Type B pancreatic cell (in vitro differentiated cells): ENCODE measurements at regions not wholly inside any gene's neighbourhood (a gene's known extent, or its start where the extent isn't known, plus 50 kb on each side); places are given as distances from the start of the nearest gene placed in this dataset.
"Not testable (repeated sequence)": the region's sequence is repeated elsewhere in the genome, so short reads cannot be mapped to it uniquely, and the experiment has no call there.

Experiments used
- DNase-seq: peaks from one replicate; pipeline ENCODE4 v3.0.0; 2021; ENCODE audit warnings: mixed read lengths; ENCODE audit not compliant: unreplicated experiment; ENCODE audit errors: extremely low spot score
- H3K27ac Mint-ChIP-seq: 2 replicates; pipeline ENCODE4 v1.8.0; 2021; ENCODE audit warnings: mild to moderate bottlenecking, mixed read lengths
- H3K27me3 Mint-ChIP-seq: 2 replicates; pipeline ENCODE4 v1.8.0; 2021; ENCODE audit warnings: mixed read lengths
- H3K36me3 Mint-ChIP-seq: 2 replicates; pipeline ENCODE4 v1.8.0; 2021; ENCODE audit warnings: mixed read lengths
- H3K4me1 Mint-ChIP-seq: one replicate; pipeline ENCODE4 v1.8.0; 2021; ENCODE audit warnings: mixed read lengths; ENCODE audit not compliant: unreplicated experiment
- H3K4me3 Mint-ChIP-seq: 2 replicates; pipeline ENCODE4 v1.8.0; 2021; ENCODE audit warnings: mild to moderate bottlenecking, mixed read lengths
- H3K9me3 Mint-ChIP-seq: 2 replicates; pipeline ENCODE4 v1.8.0; 2021; ENCODE audit warnings: mixed read lengths
- TF ChIP-seq, protein P1 (sequence below): fragments of 200-600 bp; sonication (generic); conservative IDR thresholded peaks from 2 replicates; pipeline ENCODE4 v1.5.0; 2021; ENCODE audit warnings: antibody characterized with exemption, mild to moderate bottlenecking

DNA sequence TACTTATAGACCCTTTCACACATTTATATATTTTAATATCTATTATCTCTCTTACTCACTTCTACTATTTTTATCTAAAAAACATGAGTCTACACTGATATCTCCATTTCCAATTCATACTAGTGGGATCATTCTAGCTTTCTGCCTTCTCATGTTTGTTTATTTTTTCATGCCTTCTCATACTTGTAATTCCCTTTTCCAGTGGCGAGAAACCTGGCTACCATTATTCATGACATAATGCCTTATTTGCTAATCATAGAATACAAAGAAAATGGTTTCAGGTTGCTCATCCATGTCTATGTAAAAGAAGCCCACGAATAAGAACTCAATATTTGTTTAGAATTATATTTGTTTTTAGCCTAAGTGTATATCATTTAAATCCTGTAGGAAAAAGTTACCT, 232.7 kb upstream of the ACTBL2 start:
- no peaks in the 10 kb centered on the region for H3K9me3 Mint-ChIP-seq
- H3K27ac Mint-ChIP-seq, result no peak overlapping the region
- H3K36me3 Mint-ChIP-seq, result no peaks in the 10 kb centered on the region
- no peak for DNase-seq
- no peak overlapping the region for H3K4me3 Mint-ChIP-seq
- no peaks in the 10 kb centered on the region for H3K27me3 Mint-ChIP-seq
- TF ChIP-seq, protein P1, sequence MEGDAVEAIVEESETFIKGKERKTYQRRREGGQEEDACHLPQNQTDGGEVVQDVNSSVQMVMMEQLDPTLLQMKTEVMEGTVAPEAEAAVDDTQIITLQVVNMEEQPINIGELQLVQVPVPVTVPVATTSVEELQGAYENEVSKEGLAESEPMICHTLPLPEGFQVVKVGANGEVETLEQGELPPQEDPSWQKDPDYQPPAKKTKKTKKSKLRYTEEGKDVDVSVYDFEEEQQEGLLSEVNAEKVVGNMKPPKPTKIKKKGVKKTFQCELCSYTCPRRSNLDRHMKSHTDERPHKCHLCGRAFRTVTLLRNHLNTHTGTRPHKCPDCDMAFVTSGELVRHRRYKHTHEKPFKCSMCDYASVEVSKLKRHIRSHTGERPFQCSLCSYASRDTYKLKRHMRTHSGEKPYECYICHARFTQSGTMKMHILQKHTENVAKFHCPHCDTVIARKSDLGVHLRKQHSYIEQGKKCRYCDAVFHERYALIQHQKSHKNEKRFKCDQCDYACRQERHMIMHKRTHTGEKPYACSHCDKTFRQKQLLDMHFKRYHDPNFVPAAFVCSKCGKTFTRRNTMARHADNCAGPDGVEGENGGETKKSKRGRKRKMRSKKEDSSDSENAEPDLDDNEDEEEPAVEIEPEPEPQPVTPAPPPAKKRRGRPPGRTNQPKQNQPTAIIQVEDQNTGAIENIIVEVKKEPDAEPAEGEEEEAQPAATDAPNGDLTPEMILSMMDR, result no peak
- H3K4me1 Mint-ChIP-seq, result no peaks in the 10 kb centered on the region

DNA sequence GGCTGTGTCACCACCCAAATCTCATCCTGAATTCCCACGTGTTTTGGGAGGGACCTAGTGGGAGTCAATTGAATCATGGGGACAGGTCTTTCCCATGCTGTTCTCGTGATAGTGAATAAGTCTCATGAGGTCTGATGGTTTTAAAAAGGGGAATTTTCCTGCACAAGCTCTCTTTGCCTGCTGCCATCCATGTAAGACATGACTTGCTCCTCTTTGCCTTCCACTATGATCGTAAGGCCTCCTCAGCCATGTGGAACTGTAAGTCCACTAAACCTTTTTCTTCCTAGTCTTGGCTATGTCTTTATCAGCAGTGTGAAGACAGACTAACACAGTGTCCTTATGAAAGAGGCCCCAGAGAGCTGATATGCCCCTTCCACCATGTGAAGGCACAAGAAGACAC, 230.9 kb upstream of the ACTBL2 start:
- not testable (repeated sequence) for H3K36me3 Mint-ChIP-seq, DNase-seq, H3K4me3 Mint-ChIP-seq, H3K27ac Mint-ChIP-seq, H3K9me3 Mint-ChIP-seq, H3K4me1 Mint-ChIP-seq, H3K27me3 Mint-ChIP-seq

DNA sequence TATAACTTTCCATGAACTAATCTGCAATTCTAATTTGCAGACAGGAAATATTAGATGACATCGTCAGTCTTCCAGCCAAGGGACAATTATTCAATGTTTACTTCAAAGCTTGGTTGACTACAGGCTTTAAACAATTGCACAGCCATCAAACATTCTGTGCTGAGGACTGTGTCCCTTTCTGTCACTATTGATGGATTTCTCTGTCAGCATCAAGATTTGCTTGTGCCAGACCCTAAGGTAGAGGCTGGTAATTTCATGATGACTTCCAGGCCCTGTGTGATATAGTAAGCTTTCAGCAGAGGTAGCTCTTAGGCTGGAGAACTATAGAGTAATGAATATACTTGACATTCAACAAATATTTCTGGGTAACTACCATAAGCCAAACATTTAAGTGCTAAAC, 229.3 kb upstream of the ACTBL2 start:
- no peak for DNase-seq
- H3K4me3 Mint-ChIP-seq, result no peak overlapping the region
- peaks cover 5% of the 10 kb centered on the region for H3K9me3 Mint-ChIP-seq
- H3K4me1 Mint-ChIP-seq, result no peaks in the 10 kb centered on the region
- no peak overlapping the region for H3K27ac Mint-ChIP-seq
- TF ChIP-seq, protein P1, result no peak
- no peaks in the 10 kb centered on the region for H3K36me3 Mint-ChIP-seq
- no peaks in the 10 kb centered on the region for H3K27me3 Mint-ChIP-seq

DNA sequence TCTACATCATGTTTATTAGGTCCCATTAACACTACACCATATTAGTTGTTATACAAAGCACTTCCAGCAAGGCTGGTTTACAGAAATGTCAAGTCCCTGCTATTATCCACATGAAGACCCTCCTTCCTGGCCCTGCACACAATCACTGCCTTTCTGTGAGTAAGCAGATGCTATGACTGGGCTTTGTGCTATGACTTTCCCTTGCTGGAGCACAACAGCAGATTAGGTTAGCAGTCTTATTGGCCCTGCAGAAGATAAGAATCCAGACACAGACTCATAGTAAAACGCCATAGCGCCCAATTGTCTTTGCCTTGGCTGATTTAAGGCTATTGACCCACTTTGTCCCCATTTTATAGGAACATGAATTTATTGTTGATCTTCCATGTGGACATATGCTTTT, 228.9 kb upstream of the ACTBL2 start:
- H3K4me3 Mint-ChIP-seq, result no peak overlapping the region
- H3K27ac Mint-ChIP-seq, result no peak overlapping the region
- no peaks in the 10 kb centered on the region for H3K4me1 Mint-ChIP-seq
- no peak for DNase-seq
- H3K36me3 Mint-ChIP-seq, result no peaks in the 10 kb centered on the region
- peaks cover 5% of the 10 kb centered on the region for H3K9me3 Mint-ChIP-seq
- TF ChIP-seq, protein P1, result no peak
- H3K27me3 Mint-ChIP-seq, result no peaks in the 10 kb centered on the region

DNA sequence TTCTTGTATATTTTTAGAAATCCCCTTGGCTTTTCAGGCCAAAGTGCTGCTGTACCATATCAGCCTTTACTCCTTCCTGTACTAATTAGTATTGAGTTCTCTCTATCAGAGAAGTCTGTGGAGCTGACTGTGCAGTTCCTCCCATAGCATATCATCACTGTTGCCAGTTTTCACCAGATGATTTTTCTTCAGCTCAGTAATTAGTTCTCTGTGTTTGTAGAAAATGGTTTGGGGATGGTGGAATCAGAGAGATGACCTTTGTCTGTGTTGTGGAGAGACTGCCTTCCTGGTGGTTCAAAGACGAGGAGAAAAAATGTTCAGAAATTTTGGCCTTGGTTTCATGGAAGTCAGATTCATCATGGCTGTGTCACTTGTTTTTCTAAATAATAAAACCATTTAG, 227.5 kb upstream of the ACTBL2 start:
- DNase-seq, result no peak
- Mint-ChIP-seq H3K9me3 (peaks cover 5% of the 10 kb centered on the region), H3K27me3 (no peaks in the 10 kb centered on the region), H3K4me3 (no peak overlapping the region), H3K36me3 (no peaks in the 10 kb centered on the region), H3K27ac (no peak overlapping the region), H3K4me1 (no peaks in the 10 kb centered on the region)
- TF ChIP-seq, protein P1, result no peak

DNA sequence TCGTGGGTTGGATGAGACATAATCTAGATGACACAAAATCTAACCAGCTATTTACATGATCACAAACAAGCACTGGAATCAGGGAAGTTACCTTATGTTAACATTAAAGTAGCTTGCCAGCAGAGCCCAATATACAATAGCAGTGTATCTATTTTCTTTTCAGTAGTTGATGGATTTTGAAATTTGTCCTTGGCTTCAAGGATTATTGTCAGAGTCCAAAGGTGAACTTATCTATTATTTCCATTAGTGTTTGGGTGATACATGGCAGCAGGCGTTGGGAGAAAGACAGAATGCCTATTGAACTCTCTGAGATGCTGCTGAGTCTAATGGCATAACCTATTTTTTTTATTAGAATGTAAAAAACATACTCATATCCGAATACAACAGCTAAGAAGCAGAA, 223.2 kb upstream of the ACTBL2 start:
- no peak for DNase-seq
- Mint-ChIP-seq H3K27me3 (no peaks in the 10 kb centered on the region), H3K4me1 (no peaks in the 10 kb centered on the region), H3K9me3 (peaks cover 5% of the 10 kb centered on the region), H3K27ac (no peak overlapping the region), H3K4me3 (no peak overlapping the region), H3K36me3 (no peaks in the 10 kb centered on the region)
- TF ChIP-seq, protein P1, result no peak
